Kidney tubule cell (primary cell): ENCODE measurements at regions not wholly inside any gene's neighbourhood (a gene's known extent, or its start where the extent isn't known, plus 50 kb on each side); places are given as distances from the start of the nearest gene placed in this dataset.

Experiments
- DNase-seq: peaks from one replicate; pipeline ENCODE4 v3.0.0-alpha.2; 2018; ENCODE audit warnings: low spot score

- no peak for DNase-seq
Measured at GRCh38 chr13:111517641-111518010, 197.2 kb downstream of the TEX29 start.

- peak; percentile 4 for DNase-seq
Measured at GRCh38 chr13:111518161-111518792, 197.8 kb downstream of the TEX29 start.

GRCh38 chr13:111519041-111519440, 198.6 kb downstream of the TEX29 start:
- DNase-seq, result no peak

GRCh38 chr13:111519490-111520170, 199.2 kb downstream of the TEX29 start:
- no peak for DNase-seq

GRCh38 chr13:111521030-111521429, 200.6 kb downstream of the TEX29 start:
- no peak for DNase-seq

- no peak for DNase-seq
Measured at GRCh38 chr13:111521691-111522229, 201.3 kb downstream of the TEX29 start.

GRCh38 chr13:111525320-111526118, 205.1 kb downstream of the TEX29 start:
- no peak for DNase-seq

GRCh38 chr13:111526922-111527321, 206.5 kb downstream of the TEX29 start:
- no peak for DNase-seq

- no peak for DNase-seq
Measured at GRCh38 chr13:111527614-111528229, 207.3 kb downstream of the TEX29 start.

GRCh38 chr13:111528513-111528912, 208.1 kb downstream of the TEX29 start:
- no peak for DNase-seq

- no peak for DNase-seq
Measured at GRCh38 chr13:111530137-111530870, 209.9 kb downstream of the TEX29 start.

GRCh38 chr13:111531505-111531904, 211.1 kb downstream of the TEX29 start:
- peak; percentile 33 for DNase-seq

- no peak for DNase-seq
Measured at GRCh38 chr13:111532111-111532510, 211.7 kb downstream of the TEX29 start.

- DNase-seq, result no peak
Measured at GRCh38 chr13:111533900-111534683, 213.7 kb downstream of the TEX29 start.

GRCh38 chr13:111534751-111535522, 214.5 kb downstream of the TEX29 start:
- DNase-seq, result no peak

GRCh38 chr13:111535523-111535811, 215.0 kb downstream of the TEX29 start:
- no peak for DNase-seq

- no peak for DNase-seq
Measured at GRCh38 chr13:111536075-111536642, 215.7 kb downstream of the TEX29 start.

- no peak for DNase-seq
Measured at GRCh38 chr13:111537115-111537728, 216.8 kb downstream of the TEX29 start.

GRCh38 chr13:111537843-111538499, 217.5 kb downstream of the TEX29 start:
- no peak for DNase-seq
